Keratinocyte (primary cell): ENCODE measurements at regions not wholly inside any gene's neighbourhood (a gene's known extent, or its start where the extent isn't known, plus 50 kb on each side); places are given as distances from the start of the nearest gene placed in this dataset.

Experiments
- DNase-seq: peaks from one replicate; pipeline ENCODE4 v3.0.0-alpha.2; 2011; ENCODE audit warnings: low read depth, missing footprints, low spot score
- FAIRE-seq: peaks from 2 replicates; lab custom pipeline; 2011; peaks lifted over from hg19 to GRCh38; lab: Jason Lieb, UNC
- H2AFZ ChIP-seq: 2 replicates; pipeline ENCODE4 v1.6.0; 2012; ENCODE audit warnings: low read length, control low read depth, inconsistent platforms; ENCODE audit not compliant: control insufficient read depth
- H3K27ac ChIP-seq: 2 replicates; pipeline ENCODE4 v1.5.1; 2011; ENCODE audit warnings: low read length; ENCODE audit not compliant: control insufficient read depth, insufficient read depth
- H3K27me3 ChIP-seq: 3 replicates; pipeline ENCODE4 v1.6.0; 2011; ENCODE audit warnings: low read length; ENCODE audit not compliant: control insufficient read depth, insufficient read depth; ENCODE audit errors: extremely low read depth
- H3K36me3 ChIP-seq, 2 experiments: 2 replicates in 1 of 2; 3 replicates in 1 of 2; pipeline ENCODE4 v1.5.1; 2011; ENCODE audit warnings: low read length in 2 of 2, mild to moderate bottlenecking in 1 of 2; ENCODE audit not compliant: control insufficient read depth in 2 of 2, insufficient read depth in 2 of 2; ENCODE audit errors: extremely low read depth in 1 of 2
- H3K4me1 ChIP-seq: 3 replicates; pipeline ENCODE4 v1.5.1; 2011; ENCODE audit warnings: low read length; ENCODE audit not compliant: control insufficient read depth, insufficient read depth; ENCODE audit errors: extremely low read depth
- H3K4me2 ChIP-seq: 3 replicates; pipeline ENCODE4 v1.6.0; 2011; ENCODE audit warnings: low read depth, low read length; ENCODE audit not compliant: control insufficient read depth, insufficient read depth; ENCODE audit errors: extremely low read depth
- H3K4me3 ChIP-seq, 3 experiments: fragments of 200-600 bp in 1 of 3; sonication (generic) in 1 of 3; 2 replicates in 2 of 3; 3 replicates in 1 of 3; pipeline ENCODE4 v1.5.1; 2011 to 2016; ENCODE audit warnings: low read length in 3 of 3, mild to moderate bottlenecking in 3 of 3, control low read depth in 2 of 3, inconsistent platforms in 1 of 3, low read depth in 1 of 3, mixed read lengths in 1 of 3, mixed run types in 1 of 3, moderate library complexity in 1 of 3; ENCODE audit not compliant: control insufficient read depth in 2 of 3, insufficient read depth in 2 of 3; ENCODE audit errors: extremely low read depth in 1 of 3
- H3K79me2 ChIP-seq: 2 replicates; pipeline ENCODE4 v1.6.0; 2012; ENCODE audit warnings: low read length; ENCODE audit not compliant: control insufficient read depth, insufficient read depth
- H3K9ac ChIP-seq: 3 replicates; pipeline ENCODE4 v1.6.0; 2011; ENCODE audit warnings: low read length; ENCODE audit not compliant: control insufficient read depth, insufficient read depth; ENCODE audit errors: extremely low read depth
- H3K9me1 ChIP-seq: 3 replicates; pipeline ENCODE4 v1.6.0; 2011; ENCODE audit warnings: low read length; ENCODE audit not compliant: control insufficient read depth, insufficient read depth; ENCODE audit errors: extremely low read depth
- H3K9me3 ChIP-seq: 2 replicates; pipeline ENCODE4 v1.5.1; 2012; ENCODE audit warnings: low read depth, low read length; ENCODE audit not compliant: control insufficient read depth
- H4K20me1 ChIP-seq: 3 replicates; pipeline ENCODE4 v1.6.0; 2011; ENCODE audit warnings: low read length; ENCODE audit not compliant: control insufficient read depth, insufficient read depth; ENCODE audit errors: extremely low read depth
- CTCF ChIP-seq, 3 experiments: IDR thresholded peaks in 1 of 3; conservative IDR thresholded peaks in 1 of 3; optimal IDR thresholded peaks in 1 of 3; 2 replicates in 2 of 3; 3 replicates in 1 of 3; pipeline versions ENCODE3 to v1.5.1; 2011; ENCODE audit warnings: low read length in 3 of 3, mild to moderate bottlenecking in 3 of 3, moderate library complexity in 2 of 3, control low read depth in 1 of 3, inconsistent platforms in 1 of 3; ENCODE audit not compliant: insufficient read depth in 2 of 3; ENCODE audit errors: extremely low read depth in 1 of 3
- EZH2 ChIP-seq: IDR thresholded peaks from one replicate; pipeline ENCODE4 v1.6.1; 2012; ENCODE audit warnings: inconsistent platforms, mild to moderate bottlenecking, low read length, moderate library complexity
- dilution Hi-C: fragments of 300-500 bp; cut with MboI; formaldehyde crosslinking; loops from one replicate; pipeline ENCODE4 v1.7.0; 2020; ENCODE audit warnings: low sequenced_read_pairs; ENCODE audit not compliant: extremely low pct_ligation_motif_present

DNA sequence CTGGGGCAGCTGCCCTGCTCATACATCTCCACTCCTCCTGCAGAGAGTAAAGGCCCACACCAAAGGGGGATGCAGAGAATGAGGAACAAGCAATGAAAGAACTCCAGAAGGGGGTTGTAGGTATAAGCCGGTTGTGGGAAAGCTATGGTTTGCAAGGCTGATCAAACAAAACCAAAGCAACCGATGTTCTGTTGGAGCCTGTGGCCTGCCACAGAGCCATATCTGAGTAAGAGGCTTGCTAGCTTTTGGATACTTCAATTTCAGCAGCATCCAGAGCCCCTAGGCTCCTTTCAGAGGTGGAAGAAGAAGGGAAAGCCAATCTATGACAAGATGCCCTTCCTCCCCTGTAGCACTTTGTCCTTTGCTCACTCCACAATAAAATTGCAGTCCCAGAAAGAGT lies 163.2 kb downstream of the RRAGC start:
- Histone ChIP-seq H3K79me2 (no peaks in the 10 kb centered on the region), H3K9me1 (no peaks in the 10 kb centered on the region), H3K27me3 (no peaks in the 10 kb centered on the region), H3K4me3 (no peak overlapping the region), H4K20me1 (peaks cover 2% of the 10 kb centered on the region), H3K36me3 (no peaks in the 10 kb centered on the region), H3K9me3 (no peaks in the 10 kb centered on the region), H3K4me1 (no peaks in the 10 kb centered on the region), H3K4me2 (no peak overlapping the region), H2AFZ (no peak overlapping the region), H3K27ac (no peak overlapping the region), H3K9ac (no peak overlapping the region)
- no peak for DNase-seq
- FAIRE-seq: no peak
- dilution Hi-C loops: no loop called here
- no peak for TF ChIP-seq CTCF (optimal IDR thresholded peaks at IDR 0.05 in 1 of 3, IDR thresholded peaks at IDR 0.05 in 1 of 3, conservative IDR thresholded peaks at IDR 0.05 in 1 of 3; ENCODE audit: extremely low read depth in 1 of 3, insufficient read depth in 2 of 3, low read length in 3 of 3)
- no peak for TF ChIP-seq EZH2

DNA sequence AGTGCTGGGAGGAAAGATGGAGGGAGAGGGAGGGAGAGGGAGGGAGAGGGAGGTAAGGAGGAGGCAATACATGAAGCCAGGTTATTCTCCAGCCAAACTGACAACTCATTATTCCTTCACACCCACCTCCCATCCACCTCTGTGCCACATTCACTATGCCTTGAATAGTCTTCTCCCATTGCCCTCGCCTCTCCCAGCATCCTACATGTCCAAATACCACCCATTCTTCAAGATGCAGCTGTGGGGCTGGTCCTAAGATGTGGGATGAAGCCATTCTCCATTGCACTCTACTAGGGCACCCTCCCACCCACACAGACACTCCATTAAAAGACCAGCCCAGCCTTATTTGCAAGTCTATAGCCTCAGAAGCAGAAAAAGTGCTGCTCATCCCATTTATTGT lies 165.8 kb downstream of the RRAGC start:
- no peak overlapping the region for H3K4me3 ChIP-seq
- peaks cover 2% of the 10 kb centered on the region for H4K20me1 ChIP-seq
- FAIRE-seq (no peak), DNase-seq (no peak)
- H3K9me3 ChIP-seq: no peaks in the 10 kb centered on the region
- H2AFZ ChIP-seq: no peak overlapping the region
- dilution Hi-C loops: no loop called here
- H3K4me2 ChIP-seq: no peak overlapping the region
- H3K36me3 ChIP-seq: no peaks in the 10 kb centered on the region
- H3K9ac ChIP-seq: no peak overlapping the region
- H3K9me1 ChIP-seq: no peaks in the 10 kb centered on the region
- H3K27me3 ChIP-seq: no peaks in the 10 kb centered on the region
- H3K79me2 ChIP-seq: no peaks in the 10 kb centered on the region
- H3K27ac ChIP-seq: no peak overlapping the region
- no peak for TF ChIP-seq EZH2
- no peak for TF ChIP-seq CTCF (optimal IDR thresholded peaks at IDR 0.05 in 1 of 3, IDR thresholded peaks at IDR 0.05 in 1 of 3, conservative IDR thresholded peaks at IDR 0.05 in 1 of 3; ENCODE audit: extremely low read depth in 1 of 3, insufficient read depth in 2 of 3, low read length in 3 of 3)
- H3K4me1 ChIP-seq: no peaks in the 10 kb centered on the region
